Stimulated activated CD8-positive, alpha-beta memory T cell treated with anti-CD3 and anti-CD28 coated beads, Interleukin-4, amount 100 ng/mL, for 4 hours (primary cell): ENCODE measurements at regions not wholly inside any gene's neighbourhood (a gene's known extent, or its start where the extent isn't known, plus 50 kb on each side); places are given as distances from the start of the nearest gene placed in this dataset.

Experiments
- DNase-seq, 2 donors: peaks; one replicate each; pipeline ENCODE4 v3.0.0-alpha.2; 2020; ENCODE audit warnings: low read depth in 2 of 2, low spot score in 1 of 2

DNA sequence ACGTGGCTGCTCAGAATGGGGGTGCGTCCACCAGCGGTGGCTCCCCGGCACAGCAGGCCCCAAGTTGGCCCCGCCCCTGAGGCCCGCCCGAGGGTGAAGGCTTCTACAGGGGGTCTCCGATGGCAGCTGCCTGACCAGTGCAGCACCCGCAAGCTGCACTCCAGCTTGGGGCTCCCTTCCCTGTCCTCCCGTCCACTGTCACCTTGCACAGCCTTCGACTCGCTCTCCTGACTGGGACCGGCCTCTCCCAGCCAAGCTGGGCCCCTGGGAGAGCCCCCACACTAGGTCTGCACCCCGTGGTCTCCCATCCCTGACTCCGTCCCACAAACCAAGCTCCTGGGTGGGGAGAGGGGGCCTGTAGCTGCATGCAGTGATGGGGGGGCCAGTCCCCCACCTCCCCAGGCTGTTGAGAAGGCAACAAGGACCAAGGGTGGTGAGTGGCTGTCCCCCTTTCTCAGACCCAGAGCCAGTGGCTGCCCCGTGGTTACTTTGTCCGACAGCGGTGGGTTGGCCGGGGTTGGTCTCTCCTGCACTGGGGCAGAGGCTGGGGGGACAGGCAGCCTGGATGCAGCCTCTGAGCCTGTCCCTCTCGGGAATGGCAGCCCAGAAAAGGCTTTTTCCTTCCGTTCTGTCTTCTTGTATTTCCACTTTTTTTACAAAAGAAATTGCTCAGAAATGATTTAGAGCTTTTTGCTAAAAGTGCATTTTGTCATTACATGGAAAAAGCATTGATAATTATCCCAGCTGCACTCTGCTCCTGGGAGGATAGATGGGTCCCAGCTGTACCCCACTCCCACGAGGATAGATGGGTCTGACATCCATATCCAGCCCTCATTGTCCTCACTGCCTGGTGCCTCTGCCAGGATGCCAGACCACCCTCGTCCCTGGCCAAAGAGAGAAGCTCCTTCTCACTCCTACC is 217.0 kb downstream of the KIF26A start:
- no peak for DNase-seq

DNA sequence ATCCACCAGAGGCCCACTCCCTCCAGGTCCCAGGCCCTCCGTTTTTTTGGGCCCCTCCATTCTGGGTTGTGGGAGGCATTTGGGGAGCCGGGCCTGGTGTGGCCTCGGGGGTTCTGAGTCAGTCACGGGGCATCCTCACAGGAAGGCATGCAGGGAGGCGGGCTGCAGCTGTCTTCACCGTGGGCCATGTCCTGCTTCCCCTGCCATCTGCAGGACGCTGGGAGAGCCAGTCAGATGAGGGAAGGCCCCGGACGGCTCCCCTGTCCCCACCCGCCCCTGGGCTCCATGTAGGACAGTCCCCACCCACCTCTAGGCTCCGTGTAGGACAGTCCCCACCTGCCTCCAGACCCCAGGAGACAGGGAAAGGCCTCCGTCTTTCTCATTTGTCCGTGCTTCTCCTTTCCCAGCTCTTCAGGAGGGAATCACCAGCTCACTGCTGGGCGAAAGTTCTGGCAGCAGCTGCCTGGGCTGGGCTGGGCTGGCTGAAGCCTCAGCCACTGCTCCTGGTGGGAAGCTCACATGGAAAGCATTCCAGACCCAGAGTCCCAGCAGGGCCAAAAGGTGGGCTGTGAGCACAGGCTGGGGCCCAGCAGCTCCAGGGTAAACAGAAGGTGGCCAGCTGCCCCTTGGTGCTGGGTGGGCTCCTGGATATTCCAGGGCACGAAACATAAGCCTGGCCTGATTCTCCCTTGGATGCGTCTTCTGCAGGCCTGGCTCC is 217.8 kb downstream of the KIF26A start:
- no peak for DNase-seq

DNA sequence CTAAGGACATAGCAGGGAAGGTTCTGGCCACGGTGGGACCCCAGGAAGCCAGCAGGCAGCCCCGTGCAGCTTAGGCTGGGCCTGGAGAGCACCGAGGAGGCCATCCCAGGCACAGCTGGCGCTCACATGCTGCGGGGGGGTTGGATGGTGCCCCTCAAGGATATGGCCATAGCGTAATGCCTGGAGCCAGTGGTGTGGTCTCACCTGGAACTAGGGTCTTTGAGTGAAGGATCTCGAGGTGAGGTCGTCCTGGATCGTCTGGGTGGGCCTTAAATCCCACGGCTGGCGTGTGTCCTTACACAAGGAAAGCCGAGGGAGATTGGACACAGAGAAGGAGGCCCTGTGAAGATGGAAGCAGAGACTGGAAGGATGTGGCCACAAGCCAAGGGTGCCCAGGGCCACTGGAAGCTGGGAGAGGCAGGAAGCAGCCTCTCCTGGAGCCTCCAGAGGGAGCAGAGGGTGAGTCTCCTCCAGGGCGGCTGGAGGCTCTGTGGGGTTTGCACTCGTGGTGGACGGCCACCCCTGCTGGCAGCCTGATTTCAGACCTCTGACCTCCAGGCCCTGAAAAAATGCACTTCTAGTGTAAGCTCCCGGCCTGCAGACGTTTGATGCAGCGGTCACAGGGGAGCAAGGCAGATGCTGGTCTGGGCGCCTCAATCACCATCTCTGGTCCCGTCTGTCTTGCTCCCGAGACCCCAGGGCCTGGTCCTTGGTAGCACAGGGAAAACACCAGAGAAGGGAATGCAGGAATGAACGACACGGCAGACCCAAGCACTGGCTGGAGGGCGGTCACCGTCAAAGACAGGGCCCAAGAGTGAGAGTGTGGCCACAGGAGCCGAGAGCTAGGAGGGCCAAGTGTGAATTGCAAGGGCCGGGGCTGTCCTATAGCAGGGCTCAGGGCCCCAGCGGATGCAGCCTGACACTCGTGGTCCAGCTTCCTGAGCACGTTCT is 218.6 kb downstream of the KIF26A start:
- no peak for DNase-seq

DNA sequence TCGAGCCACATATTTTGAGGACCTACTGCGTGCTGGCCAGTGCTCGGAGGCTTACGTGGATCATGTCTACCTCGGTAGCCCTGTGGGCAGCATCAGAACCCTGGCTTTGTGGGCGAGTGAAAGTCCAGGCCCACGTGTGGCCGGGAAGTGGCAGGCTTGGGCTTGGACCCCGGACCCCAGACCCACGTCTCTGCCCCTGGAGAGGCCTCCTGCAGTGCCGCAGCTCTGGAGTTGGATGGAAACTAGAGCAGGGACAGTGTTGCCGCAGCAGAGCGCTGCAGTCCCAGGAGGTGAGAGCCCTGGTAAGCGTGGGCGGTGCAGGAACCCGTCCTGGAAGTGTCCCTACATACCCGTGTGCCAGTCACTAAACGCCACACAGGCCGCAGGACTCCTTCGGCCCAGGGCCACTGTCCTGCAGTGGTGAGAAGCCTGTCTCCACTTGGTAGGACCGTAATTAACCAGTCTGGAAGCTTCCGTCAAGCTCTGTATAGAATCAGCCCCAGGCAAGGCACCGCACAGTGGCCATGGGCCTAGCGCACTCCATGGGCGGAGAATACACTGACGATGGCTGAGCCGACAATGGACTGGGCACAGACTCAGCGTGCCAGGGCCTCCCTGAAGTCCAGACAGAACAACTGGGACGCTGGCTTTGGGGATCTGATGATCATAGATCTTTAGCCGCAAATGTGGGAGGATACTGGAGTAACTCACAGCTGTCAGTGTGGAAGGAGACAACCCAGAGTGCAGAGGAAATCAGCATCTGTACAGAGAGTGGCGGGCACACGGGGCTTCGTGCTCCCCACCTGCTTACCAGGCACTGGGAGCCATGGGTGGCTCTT is 219.5 kb downstream of the KIF26A start:
- no peak for DNase-seq

DNA sequence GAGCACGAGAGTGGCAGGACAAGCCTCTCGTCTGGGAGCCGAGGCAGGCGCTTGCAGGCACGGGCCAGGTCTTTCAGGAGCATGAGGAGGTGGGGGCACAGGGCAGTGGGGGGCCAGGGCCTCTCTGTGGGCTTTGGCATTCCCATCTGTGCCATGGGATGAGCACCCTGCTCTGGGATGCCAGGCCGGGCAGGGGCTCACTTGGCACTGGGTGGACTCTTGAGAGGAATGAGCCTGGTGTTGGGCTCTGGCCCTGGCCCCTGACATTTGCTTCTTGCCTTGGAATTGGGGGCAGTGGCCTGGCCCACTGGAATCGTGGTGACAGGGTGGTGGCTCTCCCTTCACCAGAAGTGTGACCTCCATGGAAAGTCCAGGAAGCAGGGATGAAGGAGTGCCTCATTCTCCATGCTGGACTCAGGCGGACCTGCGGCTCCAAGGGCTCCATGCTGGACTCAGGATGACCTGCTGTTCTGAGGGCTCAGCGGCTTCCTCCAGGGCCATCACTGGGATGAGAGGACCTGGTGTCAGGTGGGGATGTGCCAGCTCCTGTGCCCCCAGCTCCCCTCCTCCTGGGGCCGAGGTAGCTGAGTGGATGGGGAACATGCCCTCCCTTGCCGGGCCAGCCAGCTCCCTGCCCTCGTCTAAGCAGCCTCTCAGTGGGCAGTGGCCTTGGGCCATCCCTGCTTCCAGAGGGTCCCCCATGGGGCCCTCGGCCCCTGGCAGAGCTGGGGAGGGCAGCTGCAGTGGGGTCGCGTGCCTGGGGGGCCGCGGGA is 220.3 kb downstream of the KIF26A start:
- no peak for DNase-seq

DNA sequence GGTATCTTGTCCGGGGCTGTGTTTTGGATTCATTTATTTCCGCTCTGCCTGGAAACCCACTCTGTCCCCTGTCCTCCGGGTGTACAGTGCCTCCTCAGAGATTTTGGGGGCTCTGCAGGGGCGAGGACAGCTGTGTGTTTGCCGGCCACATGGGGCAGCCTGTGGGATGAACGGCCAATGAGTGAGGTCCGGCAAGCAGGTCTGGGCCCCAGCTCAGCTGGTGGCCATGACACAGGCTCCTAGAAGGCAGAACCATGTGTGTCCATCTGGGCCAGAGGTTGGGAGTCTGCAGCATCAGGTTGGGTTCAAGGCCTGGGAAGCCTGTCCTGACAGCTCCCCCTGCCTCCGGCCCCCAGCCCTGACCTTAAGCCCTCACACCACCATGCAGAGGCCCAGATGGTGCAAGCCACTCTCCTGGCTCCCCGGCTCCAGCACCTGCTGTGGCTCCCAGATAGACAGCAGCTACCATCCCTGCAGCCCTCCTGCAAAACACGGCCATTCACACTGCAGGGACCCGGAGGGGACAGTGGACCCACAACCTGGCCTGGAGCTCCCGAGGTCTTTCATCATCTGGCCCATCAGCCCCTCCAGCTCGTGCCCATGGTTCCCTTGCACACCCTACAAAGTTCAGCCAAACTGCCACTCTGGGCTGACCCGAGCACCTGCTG is 220.1 kb upstream of the C14orf180 start:
- DNase-seq: no peak

DNA sequence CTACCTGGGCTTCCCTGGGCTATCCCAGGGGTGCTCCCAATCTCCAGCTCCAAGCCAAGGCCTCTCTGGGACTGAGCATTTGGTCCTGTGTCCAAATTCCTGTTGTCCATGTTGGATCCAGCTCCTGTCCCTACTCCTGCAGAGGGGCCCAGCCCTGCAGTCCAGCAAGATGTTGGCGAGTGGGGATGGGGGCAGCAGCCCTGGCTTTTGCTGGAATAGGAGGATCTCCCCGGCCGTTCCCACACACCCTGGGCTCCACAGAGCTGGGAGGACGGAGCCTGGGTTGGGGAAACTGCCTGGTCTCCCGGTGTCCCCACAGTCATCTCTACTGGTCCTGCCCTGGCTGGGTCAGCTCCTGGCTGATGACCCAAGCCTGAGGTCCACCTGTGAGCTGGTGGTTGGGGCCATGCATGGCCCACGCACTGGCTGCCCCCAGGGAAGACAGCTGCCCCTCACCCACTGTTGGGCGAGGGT is 219.6 kb upstream of the C14orf180 start:
- DNase-seq: no peak

DNA sequence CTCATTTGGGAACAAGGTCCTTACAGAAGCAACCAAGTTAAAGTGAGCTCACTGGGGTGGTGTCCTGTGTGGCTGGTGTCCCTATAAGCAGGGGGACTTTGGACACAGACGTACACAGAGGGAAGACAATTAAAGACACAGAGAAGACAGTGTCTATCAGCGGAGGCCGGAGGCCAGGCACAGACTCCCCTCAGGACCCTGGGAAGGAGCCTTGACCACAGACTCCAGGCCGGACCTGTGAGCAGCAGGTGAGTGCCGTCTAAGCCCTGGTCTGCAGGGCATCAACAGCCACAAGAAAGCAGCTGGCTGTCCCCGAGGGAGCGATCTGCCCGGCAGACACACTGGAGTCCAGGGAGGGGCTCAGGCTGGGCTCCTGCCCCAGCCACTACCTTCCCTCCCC is 219.1 kb upstream of the C14orf180 start:
- DNase-seq: no peak

DNA sequence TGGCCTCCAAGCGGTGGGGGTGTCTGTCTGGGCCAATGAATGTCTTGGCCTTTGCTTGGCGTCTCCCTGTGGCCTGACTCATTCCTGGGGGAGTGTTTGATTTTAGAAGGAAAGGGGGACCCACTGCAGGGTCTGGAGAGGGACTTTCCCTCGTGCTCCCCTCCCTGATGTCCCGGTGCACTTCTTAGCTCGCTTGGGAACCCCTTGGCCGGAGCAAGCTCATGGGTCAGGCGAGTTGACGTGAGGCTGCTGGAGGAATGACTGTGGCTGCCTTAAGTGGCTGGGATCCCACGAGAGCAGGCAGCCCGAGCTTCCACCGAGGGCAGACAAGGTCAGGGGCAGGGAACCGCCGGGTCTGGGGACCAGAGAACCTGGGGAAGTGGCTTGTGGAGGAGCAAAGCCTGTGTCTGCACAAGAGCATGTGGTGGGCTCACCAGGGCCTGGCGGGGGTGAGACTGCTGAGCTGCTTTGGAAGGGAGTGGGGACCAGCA is 218.4 kb upstream of the C14orf180 start:
- DNase-seq: no peak

DNA sequence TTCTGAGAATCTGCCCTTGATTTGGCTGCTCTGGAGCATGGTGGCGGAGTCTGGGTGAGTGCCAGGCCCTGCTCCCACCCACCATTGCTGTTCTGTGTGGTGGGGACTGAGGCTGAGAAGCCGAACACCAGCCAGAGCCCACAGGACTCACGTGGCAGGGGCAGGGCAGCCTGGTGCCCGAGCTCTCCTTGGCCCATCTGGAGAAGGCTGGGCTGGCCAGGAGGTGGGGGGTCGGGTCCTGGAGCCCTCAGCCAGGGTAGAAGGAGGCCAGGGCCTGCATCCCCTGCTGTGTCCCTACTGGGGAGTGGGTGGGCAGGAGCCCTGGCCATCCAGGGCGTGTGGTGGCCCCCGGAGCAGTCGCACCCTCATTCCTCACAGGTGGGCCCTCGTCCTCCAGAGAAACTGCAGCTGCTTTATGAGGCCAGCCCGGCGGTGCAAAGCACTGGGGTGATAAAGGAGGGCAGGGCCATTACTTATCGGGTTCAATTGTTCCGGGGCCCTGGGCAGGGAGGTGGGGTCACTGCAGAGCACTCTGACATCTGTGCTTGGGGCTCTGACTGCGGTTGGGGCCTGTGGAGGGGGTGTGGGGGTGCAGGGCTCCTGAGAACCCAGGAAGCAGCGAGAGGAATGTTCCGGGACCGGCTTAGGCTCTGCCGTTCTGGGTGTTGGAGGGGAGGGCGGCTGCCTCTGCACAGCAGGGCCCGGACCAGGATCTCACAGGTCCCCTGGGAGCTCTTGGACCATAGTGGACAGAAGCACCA is 217.5 kb upstream of the C14orf180 start:
- DNase-seq: no peak

DNA sequence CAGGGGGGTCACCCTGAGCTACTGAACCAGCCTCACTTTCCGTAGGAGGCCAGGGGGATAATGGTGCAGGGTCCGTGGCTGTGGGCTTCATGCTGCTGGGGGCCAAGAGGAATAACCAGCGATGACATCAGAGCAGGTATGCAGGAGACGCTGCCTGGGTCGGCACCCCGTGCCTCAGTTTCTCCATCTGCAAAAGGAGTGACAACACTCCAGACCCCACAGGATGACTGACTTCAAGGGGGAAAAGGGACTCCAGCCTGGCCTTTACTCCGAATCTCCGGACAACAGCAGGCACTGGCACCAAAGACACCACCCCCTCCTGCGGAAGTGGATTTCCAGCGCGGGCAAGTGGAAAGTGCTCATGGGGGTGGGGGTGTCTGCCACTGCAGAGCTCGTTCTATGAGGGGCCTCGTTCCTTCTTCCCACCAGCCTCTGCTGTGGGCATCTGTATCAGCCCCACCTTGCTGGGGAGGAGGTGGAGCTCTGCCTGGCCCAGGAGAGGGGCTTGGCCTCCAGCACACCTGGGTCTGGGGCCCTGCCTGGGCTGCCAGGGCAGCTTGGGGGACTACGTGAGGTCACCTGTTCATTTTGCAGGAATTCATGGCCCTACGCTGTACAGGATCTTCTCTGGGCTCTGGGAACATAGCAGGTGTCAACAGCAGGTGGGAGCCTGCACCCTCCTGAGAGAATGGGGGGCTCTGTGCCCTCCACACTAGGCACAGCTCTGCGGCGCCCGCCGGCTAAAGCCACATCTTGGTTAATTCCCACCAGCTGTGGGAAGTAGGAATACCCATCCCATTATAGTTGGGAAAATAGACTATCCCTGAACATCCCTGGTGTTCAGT is 216.6 kb upstream of the C14orf180 start:
- DNase-seq: no peak

DNA sequence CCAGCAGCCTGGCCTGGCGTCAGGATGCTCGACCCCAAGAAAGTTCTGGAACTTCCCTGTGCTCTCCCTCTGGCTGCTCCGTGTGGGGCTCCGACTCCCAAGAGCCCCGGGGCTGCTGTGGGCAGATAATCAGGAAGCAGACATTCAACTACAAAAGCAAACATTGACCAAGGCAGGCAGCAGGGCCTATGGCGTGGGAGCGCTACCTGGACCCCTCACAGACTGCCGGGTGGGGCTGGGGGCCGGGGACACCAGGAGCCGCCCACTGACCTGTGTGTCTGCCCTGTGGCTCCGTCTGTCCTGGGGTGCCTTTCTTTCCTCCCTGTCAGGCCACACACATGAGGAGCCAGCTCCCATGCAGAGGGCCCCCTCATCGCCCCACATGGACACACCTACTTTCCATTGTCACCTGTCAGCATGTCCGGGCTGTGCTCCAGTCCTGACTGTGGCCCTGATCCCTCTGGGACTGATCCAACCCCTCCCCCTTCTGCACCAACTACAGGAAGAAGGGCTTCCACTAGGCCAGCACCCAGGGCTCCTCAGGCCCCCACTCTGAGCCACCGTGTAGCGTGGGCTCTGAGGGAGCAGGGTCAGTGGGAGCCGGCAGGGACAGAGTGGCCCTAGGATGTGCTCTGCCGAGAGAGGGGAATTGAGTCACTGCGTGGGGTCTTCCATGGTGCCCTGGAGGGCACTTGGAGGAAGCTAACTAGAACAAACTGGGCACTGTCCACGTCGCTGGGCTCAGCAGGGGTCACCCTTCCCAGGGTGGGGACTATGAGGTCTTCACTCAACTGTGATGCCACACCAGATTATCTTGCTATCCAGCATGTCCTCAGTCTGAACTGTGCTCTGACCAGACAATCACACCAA is 215.4 kb upstream of the C14orf180 start:
- DNase-seq: no peak

DNA sequence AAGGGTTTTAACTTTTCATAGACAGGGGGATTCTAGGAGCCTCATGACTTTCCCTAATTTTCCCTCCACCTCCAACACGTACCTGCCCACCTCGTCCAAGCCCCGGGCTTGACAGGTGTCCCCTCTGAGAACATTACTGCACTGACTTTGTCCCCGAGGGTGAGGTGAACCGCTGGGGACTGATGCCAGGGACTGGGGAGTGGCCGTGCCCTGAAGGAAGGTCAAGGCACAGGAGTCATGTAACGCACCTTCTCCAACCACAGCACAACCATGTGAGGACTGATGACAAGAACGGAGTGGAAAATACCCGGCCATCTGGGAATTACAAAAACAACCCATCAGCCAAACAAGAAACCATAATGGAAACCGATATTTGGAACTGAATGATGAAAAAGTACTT is 214.7 kb upstream of the C14orf180 start:
- DNase-seq: no peak

DNA sequence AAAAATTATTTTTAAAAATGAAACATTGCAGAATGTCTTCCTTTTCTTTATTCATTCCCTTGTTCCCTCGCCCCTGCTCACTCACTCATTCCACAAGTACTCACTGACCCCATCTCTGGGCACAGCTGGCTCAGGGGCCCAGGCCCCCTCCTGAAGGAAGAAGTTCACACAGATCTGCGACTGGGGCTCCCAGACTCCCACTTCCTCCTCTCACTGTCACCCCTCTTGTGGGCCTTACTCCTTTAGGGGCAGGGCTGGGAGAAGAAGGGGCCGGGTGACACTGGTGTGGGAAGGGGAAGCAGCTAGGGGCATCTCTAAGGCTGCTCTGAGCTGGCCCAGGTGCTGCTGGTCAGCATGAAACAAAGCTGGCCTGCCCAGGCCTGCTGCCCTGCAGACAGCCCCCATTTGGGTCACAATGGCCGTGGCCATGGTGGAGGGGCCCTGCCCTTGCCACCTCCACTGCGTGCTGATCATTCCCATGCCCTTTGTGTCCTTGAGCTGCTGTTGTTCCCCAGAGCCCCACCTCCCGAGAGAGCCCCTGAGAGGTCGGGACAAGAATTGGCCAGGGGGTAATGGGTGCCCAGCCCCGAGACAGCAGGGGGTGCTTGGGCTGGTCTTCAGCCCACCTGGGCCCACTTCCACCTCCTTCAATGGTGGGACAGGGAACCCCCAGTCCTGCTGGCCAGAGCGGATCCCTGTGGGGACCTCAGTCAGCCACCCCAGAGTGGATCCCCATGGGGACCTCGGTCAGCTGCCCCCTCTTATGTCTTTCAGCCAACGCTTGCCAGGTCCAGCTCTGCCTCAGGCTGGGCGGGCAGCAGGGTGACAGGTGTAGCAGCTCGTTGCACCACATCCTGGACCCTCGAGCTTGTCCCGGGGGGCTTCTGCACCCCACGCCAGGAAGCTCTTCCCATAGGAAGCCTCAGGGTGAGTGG is 212.4 kb upstream of the C14orf180 start:
- no peak for DNase-seq
